ENCODE measurements at regions not wholly inside any gene's neighbourhood (a gene's known extent, or its start where the extent isn't known, plus 50 kb on each side); places are given as distances from the start of the nearest gene placed in this dataset.

- TF ChIP-seq ZSCAN18 (CRISPR knock-in tag; IDR thresholded peaks at IDR 0.05) (no peak), NR2C2 (CRISPR knock-in tag; IDR thresholded peaks at IDR 0.05) (no peak), SOX15 (CRISPR knock-in tag; IDR thresholded peaks at IDR 0.05) (no peak), ZNF416 (CRISPR knock-in tag; IDR thresholded peaks at IDR 0.05) (no peak), E2F4 (CRISPR knock-in tag; IDR thresholded peaks at IDR 0.05; ENCODE audit: borderline replicate concordance, low read depth) (no peak), TP53 (CRISPR knock-in tag; IDR thresholded peaks at IDR 0.05) (no peak)
- TF ChIP-seq, protein P1, sequence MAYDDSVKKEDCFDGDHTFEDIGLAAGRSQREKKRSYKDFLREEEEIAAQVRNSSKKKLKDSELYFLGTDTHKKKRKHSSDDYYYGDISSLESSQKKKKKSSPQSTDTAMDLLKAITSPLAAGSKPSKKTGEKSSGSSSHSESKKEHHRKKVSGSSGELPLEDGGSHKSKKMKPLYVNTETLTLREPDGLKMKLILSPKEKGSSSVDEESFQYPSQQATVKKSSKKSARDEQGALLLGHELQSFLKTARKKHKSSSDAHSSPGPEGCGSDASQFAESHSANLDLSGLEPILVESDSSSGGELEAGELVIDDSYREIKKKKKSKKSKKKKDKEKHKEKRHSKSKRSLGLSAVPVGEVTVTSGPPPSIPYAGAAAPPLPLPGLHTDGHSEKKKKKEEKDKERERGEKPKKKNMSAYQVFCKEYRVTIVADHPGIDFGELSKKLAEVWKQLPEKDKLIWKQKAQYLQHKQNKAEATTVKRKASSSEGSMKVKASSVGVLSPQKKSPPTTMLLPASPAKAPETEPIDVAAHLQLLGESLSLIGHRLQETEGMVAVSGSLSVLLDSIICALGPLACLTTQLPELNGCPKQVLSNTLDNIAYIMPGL (CRISPR knock-in tag; IDR thresholded peaks at IDR 0.05): no peak
- TF ChIP-seq, protein P2, sequence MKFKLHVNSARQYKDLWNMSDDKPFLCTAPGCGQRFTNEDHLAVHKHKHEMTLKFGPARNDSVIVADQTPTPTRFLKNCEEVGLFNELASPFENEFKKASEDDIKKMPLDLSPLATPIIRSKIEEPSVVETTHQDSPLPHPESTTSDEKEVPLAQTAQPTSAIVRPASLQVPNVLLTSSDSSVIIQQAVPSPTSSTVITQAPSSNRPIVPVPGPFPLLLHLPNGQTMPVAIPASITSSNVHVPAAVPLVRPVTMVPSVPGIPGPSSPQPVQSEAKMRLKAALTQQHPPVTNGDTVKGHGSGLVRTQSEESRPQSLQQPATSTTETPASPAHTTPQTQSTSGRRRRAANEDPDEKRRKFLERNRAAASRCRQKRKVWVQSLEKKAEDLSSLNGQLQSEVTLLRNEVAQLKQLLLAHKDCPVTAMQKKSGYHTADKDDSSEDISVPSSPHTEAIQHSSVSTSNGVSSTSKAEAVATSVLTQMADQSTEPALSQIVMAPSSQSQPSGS (CRISPR knock-in tag; IDR thresholded peaks at IDR 0.05; ENCODE audit: borderline replicate concordance, low read depth): no peak
Measured at GRCh38 chr13:74771964-74772363, 637.8 kb upstream of the KLF12 start (continued).

GRCh38 chr13:74770361-74770760, 636.2 kb upstream of the KLF12 start:
- Mint-ChIP-seq H3K4me3 (no peak overlapping the region), H3K9me3 (no peaks in the 10 kb centered on the region), H3K4me1 (peaks cover 21% of the 10 kb centered on the region), H3K27ac (no peak overlapping the region), H3K36me3 (no peaks in the 10 kb centered on the region), H3K27me3 (ENCODE audit: low read depth) (no peaks in the 10 kb centered on the region)
- no peak for TF ChIP-seq JAZF1 (CRISPR knock-in tag; IDR thresholded peaks at IDR 0.05)
- no peak for TF ChIP-seq ZNF219 (CRISPR knock-in tag; IDR thresholded peaks at IDR 0.05; ENCODE audit: borderline replicate concordance)
- TF ChIP-seq ZNF121 (CRISPR knock-in tag; IDR thresholded peaks at IDR 0.05): no peak
- no peak for TF ChIP-seq PRRX2 (CRISPR knock-in tag; IDR thresholded peaks at IDR 0.05)
- no peak for TF ChIP-seq CBFB (CRISPR knock-in tag; IDR thresholded peaks at IDR 0.05; ENCODE audit: low read depth)
- TF ChIP-seq, protein P2 (CRISPR knock-in tag; IDR thresholded peaks at IDR 0.05; ENCODE audit: borderline replicate concordance, low read depth): no peak
- TF ChIP-seq ZNF138 (CRISPR knock-in tag; conservative IDR thresholded peaks at IDR 0.05): no peak
- TF ChIP-seq ZNF396 (CRISPR knock-in tag; IDR thresholded peaks at IDR 0.05; ENCODE audit: borderline replicate concordance): no peak
- no peak for TF ChIP-seq E2F4 (CRISPR knock-in tag; IDR thresholded peaks at IDR 0.05; ENCODE audit: borderline replicate concordance, low read depth)
- no peak for TF ChIP-seq CREM (CRISPR knock-in tag; IDR thresholded peaks at IDR 0.05)
- TF ChIP-seq, protein P3, sequence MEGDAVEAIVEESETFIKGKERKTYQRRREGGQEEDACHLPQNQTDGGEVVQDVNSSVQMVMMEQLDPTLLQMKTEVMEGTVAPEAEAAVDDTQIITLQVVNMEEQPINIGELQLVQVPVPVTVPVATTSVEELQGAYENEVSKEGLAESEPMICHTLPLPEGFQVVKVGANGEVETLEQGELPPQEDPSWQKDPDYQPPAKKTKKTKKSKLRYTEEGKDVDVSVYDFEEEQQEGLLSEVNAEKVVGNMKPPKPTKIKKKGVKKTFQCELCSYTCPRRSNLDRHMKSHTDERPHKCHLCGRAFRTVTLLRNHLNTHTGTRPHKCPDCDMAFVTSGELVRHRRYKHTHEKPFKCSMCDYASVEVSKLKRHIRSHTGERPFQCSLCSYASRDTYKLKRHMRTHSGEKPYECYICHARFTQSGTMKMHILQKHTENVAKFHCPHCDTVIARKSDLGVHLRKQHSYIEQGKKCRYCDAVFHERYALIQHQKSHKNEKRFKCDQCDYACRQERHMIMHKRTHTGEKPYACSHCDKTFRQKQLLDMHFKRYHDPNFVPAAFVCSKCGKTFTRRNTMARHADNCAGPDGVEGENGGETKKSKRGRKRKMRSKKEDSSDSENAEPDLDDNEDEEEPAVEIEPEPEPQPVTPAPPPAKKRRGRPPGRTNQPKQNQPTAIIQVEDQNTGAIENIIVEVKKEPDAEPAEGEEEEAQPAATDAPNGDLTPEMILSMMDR (IDR thresholded peaks at IDR 0.05): no peak
- TF ChIP-seq, protein P1 (CRISPR knock-in tag; IDR thresholded peaks at IDR 0.05): no peak
- no peak for TF ChIP-seq FOXJ3 (CRISPR knock-in tag; IDR thresholded peaks at IDR 0.05; ENCODE audit: borderline replicate concordance)
- TF ChIP-seq, protein P4, sequence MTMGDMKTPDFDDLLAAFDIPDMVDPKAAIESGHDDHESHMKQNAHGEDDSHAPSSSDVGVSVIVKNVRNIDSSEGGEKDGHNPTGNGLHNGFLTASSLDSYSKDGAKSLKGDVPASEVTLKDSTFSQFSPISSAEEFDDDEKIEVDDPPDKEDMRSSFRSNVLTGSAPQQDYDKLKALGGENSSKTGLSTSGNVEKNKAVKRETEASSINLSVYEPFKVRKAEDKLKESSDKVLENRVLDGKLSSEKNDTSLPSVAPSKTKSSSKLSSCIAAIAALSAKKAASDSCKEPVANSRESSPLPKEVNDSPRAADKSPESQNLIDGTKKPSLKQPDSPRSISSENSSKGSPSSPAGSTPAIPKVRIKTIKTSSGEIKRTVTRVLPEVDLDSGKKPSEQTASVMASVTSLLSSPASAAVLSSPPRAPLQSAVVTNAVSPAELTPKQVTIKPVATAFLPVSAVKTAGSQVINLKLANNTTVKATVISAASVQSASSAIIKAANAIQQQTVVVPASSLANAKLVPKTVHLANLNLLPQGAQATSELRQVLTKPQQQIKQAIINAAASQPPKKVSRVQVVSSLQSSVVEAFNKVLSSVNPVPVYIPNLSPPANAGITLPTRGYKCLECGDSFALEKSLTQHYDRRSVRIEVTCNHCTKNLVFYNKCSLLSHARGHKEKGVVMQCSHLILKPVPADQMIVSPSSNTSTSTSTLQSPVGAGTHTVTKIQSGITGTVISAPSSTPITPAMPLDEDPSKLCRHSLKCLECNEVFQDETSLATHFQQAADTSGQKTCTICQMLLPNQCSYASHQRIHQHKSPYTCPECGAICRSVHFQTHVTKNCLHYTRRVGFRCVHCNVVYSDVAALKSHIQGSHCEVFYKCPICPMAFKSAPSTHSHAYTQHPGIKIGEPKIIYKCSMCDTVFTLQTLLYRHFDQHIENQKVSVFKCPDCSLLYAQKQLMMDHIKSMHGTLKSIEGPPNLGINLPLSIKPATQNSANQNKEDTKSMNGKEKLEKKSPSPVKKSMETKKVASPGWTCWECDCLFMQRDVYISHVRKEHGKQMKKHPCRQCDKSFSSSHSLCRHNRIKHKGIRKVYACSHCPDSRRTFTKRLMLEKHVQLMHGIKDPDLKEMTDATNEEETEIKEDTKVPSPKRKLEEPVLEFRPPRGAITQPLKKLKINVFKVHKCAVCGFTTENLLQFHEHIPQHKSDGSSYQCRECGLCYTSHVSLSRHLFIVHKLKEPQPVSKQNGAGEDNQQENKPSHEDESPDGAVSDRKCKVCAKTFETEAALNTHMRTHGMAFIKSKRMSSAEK (CRISPR knock-in tag; IDR thresholded peaks at IDR 0.05; ENCODE audit: borderline replicate concordance): no peak
- ATAC-seq (no peak), DNase-seq (ENCODE audit: low spot score) (no peak)
- CTCF ChIA-PET: no interaction called here
- POLR2A ChIA-PET: no interaction called here

Data from WTC11 (cell line).